NCI-H1694 (cell line): ENCODE measurements at regions not wholly inside any gene's neighbourhood (a gene's known extent, or its start where the extent isn't known, plus 50 kb on each side); places are given as distances from the start of the nearest gene placed in this dataset.
"Not testable (repeated sequence)": the region's sequence is repeated elsewhere in the genome, so short reads cannot be mapped to it uniquely, and the experiment has no call there.

Experiments
- DNase-seq: peaks from one replicate; lab custom pipeline; 2025; lab: John Stamatoyannopoulos, UW

DNA sequence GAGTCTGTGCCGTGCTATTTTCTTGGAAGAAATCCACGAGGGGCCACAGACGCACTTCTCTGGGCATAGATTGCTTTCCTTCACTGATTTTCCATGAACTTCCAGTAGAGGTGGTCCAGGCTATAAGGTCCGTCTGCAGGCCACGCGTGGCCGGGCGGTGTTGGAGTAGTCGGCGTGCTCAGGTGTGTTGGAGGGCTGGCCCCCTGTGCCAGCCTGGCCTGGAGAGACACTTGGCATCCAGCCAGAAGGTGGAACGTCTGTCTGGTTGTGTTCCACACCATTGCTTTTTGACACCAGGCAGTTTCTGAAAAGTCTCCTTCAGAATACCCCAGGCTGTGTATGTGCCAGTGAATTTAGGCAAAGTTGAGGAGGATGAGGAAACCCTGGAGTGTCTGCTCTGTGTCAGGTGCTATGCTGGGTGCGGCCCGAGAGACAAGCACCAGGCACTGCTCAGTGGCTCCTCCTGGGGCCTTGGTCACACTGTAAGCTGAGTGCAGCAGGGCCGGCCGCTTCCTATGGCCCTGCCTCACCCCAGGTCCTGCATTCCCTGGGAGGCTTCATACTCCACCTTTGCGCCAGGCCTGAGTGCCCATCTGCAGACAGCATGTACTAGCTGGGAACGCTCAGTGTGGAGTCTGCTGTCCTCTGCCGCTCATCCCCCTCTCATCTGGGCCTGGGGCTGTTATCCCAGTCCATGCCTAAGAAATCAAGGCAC is 52.1 kb upstream of the TAMM41 start:
- DNase-seq = no peak

DNA sequence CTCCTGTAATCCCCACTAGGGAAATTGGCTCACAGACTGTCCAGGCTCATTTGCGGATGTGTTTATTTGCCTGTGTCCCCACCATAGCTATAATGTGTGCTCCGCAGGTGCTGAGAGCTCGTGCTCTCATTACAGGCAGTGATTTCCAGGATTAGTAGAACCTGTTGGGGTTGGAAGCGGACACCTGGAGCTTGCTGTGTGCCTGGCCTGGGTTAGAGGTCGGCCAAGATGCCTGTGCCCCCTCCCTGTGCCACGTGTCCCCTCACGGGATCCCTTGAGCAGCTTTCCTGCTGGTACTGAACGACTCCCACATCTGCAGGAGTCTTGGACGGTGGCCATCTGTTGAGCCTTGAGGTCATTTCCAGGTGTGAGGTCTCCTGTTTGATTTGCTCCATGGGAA is 52.7 kb upstream of the TAMM41 start:
- DNase-seq = not testable (repeated sequence)

DNA sequence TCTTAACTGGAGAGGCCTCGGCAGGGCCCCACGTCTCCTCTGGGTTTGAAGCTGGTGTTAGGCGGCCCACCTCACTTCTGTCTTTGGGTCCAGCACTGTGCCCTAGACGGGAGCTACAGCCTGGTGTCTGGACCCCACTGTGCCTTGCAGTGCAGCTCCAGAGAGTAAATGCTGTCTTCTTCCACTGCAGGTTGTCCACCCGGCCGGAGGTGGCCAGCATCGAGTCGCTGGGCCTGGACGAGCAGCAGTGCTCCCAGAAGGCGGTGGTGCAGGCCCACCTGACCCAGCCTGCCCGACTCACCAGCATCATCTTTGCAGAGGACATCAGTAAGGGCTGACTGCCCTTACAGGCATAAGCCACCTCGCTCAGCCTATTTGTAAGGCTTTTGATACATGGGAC is 53.1 kb upstream of the TAMM41 start:
- DNase-seq = no peak

DNA sequence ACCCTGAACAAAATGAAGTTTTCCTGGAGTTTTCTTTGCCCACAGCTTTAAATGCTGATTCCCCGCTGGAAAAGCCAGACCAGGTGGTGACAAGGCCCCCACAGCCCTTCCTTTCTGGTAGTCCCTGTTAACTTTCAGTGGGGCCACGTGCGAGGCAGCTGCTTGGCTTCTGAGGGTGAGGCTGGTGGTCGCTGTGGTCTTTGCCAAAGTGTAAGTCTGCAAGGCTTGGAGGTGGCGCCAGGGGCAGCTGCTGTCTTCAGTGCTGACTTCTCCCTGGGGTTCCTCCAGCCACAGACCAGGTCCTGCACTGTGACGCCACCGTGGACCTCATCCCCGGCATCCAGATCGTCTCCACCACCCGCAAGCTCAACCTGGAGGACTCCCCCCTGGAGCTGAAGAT is 54.1 kb upstream of the TAMM41 start:
- DNase-seq = no peak

DNA sequence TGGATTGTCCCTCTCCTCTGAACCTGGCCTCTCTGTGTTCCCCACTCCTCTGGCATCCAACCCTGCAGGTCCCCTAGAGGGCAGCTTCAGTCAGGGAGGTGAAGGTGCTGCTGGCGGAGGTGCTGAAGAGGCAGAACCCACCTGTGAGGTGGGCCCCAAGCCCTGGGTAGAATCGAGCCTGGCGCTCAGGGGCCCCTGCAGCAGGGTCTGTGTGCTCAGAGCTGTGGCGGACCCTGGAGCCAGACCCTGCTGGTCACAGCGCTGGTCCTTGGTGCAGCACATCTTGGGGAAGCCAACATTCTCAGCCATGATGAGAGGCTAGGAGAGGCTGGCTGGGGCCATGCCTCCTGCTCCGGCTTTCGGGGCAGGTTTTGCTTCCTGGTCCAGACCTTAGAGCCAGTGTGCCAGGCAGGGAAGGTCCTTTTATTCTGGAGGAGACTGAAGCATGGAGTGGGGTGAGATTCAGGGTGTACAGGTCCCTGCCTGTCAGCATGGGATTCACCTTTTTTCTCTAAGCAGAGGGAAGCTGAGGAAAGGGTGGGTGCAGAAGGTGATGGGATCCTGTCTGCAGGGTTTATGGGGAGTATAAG is 54.7 kb upstream of the TAMM41 start:
- no peak for DNase-seq

DNA sequence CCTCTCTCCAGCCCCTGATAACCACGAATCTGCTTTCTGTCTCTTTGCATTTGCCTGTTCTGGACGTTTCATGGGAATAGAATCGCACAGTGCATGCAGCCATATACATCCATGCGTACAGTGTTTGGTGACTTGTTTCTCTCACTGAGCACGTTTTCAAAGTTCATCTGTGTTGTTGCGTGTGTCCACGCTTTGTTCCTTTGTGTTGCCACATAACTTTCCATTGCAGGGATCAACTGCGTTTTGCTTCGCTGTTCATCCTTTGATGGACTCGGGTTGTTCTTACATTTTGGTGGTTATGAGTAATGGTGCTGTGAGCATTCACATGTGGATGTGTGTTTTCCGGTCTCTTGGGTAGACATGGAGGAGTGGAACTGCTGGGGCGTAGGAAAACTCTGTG is 56.4 kb upstream of the TAMM41 start:
- no peak for DNase-seq

DNA sequence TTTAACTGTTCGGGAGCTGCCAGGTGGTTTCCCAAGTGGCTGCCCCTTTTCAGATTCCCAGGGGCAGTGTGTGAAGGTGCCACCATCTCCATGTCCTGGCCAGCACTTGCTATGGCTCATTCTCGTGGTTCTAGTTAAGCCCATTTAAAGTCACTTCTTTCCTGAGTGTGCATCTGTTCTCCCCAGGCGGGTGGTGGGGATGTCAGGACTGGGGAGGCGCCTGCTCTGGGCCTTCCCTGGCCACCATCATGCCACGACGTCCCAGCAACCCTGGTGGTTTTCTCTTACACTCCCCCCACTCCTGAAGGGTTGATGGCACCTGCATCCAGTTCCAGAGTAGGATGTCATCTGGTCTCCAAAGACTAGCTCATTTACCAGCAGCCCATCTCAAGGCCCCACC is 56.8 kb upstream of the TAMM41 start:
- no peak for DNase-seq

DNA sequence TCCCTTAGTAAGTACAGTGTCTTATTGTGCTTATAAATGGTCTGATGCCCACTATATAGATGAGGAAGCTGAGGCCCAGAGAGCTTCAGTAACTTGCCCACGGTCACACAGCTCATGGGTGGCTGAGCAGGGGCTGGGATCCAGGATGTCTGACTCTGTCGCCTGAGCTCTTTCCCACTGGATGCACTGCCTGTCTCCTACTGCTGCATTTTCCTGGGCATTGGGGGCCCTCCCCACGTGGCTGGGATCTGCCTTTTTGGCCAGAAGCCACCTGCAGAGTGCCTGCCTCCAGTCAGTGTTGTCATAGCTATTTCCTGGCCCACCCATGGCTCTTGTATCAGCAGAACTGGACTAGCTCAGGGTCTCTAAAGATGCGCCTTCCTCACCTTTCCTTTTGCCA is 57.5 kb upstream of the TAMM41 start:
- DNase-seq = no peak

DNA sequence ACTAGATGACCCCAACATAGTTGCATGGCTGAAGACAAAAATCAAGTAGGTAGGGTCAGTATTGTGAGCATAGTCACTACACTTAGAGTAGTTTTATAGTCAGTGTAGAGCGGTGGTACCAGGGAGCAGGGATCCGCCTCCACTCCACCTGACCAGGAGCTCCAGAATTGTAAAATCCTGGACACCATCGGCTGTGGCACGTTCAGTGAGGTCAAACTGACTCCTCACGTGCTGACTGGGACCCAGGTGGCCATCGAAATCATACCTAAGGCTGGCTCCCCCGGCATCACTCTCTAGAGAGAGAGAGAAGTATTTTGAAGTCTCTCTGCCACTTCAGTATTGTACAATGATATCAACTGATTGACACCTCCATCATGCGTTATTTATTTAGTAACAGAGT is 59.7 kb upstream of the TAMM41 start:
- DNase-seq = no peak

DNA sequence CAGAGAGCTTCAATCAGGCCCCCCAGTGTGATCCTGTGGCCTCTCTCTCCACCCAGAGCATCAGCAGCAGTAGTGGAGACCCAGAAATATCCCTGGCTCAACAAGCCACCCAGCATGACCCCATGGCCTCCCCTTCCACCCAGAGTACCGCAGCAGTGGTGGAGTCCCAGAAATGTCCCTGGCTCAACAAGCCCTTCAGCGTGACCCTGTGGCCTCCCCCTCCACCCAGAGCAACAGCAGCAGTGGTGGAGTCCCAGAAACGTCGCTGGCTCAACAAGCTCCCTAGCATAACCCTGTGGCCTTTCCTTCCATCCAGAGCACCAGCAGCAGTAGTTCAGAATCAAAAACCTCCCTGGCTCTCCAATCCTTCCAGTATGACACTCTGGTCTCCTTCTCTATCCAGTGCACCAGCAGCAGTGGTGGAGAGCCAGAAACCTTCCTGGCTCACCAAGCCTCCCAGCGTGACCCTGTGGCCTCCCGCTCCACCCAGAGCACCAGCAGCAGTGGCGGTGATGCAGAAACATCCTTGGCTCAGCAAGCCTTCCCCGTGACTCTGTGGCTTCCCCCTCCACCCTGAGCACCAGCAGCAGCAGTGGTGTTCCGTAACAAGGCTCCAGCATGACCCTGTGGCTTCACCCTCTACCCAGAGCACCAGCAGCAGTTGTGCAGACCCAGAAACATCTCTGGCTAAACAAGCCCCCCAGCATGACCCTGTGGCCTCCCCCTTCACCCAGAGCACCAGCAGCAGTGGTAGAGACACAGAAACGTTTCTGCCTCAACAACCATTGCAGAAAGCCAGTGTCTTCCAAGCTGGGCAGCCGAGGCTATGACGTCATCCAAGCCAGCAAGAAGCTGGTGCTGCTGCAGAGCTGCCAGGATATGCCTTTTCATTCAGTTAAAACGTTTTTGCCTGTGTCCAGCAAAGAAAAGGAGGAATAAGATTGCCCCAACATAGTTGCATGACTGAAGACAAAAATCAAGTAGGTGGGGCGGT is 61.3 kb upstream of the TAMM41 start:
- no peak for DNase-seq

DNA sequence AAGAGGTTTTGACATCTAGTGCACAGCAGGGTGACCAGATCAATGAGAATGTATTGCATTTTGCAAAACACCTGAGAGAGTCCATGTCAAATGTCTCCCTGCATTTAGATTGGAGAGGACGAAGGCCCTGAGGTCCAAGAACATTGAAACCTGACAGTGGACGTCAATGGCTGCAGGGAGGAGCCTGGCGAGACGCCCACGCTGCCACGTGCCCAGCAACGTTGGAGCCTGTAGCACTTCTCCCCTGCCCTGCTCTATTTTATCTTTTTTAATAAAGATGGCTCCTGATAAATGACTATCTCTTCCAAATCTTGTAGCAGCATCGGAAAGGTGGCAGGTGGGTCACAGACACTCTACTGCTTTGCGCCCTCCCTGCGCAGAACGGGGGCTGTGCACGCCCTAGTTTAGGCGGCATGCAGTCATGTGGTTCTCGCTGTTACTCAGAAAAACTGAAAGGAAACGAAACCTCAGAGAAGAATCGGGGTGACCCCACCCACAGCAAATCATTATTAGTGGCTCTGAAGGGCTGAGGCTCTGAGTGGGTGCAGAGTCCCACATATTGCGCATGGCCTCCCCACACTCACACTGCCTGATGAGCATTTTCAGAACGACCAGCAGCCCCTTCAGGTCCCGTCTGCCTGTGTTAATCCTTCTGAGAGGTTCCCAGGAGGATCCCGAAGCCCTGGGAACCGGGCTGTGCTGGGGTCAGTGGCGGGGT is 62.5 kb upstream of the TAMM41 start:
- no peak for DNase-seq

DNA sequence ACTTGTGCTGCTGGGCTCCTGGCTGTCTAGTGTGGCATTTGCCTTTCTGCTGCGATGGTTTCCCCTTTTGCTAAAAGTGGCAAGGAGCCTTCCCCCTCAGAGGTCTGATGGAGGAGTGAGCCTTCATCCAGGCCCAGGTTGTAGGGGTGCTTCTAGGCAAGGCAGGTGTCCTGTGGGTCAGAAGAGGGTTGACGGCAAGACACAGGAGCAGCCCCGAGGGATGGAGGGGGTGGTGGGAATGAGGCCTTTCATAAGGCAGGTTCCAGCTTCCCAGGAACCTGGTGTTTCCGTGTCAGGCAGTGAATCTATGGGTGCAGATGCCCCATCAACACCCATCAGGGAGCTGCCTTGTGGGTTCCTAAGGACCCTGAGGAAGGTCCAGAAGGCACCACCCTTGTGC is 63.0 kb upstream of the TAMM41 start:
- DNase-seq = no peak

DNA sequence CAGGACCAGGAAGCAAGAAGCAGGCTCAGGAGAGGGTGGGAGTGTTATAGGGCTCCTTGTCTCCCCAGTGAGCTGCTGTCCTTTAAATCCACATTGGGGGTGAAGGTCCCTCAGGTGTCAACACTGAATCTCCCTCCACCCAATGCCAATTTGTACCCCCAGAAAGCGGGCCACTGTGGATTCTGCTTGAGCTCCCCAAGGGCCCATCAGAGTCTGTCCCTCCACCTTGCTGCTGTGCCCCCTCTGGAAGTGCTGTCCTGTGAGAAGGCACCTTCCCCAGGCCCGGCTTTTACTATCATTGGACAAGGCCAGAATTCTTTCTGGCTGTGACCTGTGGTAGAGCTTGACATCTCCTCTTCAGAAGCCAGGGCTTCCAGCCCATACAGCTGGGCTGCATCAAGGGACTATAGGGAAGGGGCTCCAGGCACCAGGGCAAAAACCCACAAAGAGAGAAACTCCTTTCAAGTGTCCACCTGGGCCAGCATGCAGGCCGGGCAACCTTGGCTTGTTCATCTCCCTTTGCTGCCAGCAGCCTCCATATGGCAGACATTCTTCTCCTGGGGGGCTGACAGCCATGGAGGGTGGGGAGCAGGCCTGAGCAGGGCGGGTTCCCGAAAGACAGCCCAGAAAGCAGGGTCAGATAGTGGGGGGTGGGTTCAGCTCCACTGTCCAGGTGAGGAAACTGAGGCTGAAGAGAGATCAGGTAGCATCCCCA is 63.7 kb upstream of the TAMM41 start:
- DNase-seq = not testable (repeated sequence)

DNA sequence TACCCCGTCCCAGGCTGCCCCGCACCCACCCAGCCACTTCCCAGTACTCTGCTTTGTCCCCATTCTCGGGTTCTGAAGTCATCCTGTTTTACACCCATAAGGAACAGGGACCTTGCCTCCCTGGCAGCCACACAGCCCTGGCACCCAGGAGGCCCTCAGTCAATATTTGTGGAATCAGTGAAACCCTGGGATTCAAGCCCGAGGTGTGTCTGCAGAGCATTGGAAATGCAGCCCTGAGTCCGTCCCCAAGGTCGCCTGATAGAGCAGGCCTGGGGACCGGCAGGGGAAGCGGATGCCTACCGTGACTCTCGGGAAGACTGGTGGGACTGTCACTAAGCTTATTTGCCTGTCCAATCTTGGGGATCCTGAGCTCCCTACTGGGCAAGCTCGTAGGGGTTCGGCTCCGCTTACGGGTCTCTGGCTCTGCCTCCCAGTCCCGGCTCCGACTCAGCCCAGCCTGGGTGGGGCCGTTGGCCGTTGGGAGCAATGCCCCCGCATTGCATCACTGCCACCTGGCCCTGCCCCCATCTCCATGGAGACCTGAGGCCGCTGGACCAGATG is 64.4 kb upstream of the TAMM41 start:
- DNase-seq = no peak

DNA sequence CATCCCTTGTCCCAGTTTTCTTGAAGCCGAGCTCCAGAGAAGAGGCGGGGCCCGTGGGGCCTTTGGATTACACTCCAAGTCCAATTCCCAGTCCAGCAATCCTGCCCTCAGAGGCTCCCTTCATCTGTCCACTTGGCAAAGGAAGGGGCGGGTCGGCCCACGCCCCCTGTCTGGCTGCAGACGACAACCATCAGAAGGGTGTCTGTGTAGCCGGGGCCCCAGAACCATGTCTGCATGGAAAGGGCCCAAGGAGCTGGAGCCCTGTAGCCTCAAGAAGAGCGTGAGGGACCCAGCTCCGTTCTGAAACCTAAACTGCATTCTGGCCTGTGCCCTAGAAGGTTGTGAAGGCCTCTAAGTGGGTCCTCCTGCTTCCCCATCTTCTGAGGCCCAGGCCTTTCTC is 65.2 kb upstream of the TAMM41 start:
- not testable (repeated sequence) for DNase-seq

DNA sequence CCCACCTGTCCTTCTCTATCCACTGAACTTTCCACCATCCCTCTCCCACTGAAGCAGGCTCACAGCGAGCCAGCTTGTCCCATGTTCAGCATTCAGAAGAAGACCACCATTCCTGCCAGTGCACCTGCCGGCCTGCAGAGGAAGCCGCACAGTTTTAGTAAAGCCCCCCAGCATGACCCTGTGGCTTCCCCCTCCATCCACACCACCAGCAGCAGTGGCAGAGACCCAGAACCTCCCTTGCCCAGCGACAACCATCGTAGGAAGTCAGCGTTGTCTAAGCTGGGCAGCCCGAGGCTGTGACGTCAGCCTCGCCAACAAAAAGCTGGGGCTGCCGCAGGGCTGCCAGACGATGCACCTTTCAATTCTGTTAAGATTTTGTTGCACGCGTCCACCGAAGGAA is 66.6 kb upstream of the TAMM41 start:
- no peak for DNase-seq

DNA sequence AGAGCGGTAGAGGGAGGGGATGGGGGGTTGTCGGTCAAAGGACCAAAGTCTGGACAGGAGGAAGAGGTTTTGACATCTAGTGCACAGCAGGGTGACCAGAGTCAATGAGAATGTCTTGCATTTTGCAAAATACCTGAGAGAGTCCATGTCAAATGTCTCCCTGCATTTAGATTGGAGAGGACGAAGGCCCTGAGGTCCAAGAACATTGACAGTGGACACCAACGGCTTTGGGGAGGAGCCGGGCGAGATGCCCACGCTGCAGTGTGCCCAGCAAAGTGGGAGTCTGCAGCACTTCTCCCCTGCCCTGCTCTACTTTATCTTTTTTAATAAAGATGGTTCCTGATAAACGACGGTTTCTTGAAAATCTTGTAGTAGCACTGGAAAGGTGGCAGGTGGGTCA is 67.4 kb upstream of the TAMM41 start:
- DNase-seq = no peak

DNA sequence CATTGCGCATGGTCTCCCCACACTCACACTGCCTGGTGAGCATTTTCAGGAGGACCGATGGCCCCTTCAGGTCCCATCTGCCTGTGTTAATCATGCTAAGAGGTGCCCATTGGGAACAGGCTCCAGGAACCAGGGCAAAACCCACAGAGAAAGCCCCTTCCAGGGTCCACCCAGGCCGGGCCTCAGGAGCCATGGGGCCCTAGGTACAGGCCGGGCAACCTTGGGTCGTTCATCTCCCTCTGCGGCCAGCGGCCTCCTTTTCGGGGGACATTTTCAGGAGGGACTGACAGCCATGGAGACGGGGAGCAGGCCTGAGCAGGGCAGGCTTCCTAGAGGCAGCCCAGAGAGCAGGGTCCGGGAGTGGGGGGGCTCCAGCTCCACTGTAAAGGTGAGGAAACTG is 68.0 kb upstream of the TAMM41 start:
- DNase-seq = no peak

DNA sequence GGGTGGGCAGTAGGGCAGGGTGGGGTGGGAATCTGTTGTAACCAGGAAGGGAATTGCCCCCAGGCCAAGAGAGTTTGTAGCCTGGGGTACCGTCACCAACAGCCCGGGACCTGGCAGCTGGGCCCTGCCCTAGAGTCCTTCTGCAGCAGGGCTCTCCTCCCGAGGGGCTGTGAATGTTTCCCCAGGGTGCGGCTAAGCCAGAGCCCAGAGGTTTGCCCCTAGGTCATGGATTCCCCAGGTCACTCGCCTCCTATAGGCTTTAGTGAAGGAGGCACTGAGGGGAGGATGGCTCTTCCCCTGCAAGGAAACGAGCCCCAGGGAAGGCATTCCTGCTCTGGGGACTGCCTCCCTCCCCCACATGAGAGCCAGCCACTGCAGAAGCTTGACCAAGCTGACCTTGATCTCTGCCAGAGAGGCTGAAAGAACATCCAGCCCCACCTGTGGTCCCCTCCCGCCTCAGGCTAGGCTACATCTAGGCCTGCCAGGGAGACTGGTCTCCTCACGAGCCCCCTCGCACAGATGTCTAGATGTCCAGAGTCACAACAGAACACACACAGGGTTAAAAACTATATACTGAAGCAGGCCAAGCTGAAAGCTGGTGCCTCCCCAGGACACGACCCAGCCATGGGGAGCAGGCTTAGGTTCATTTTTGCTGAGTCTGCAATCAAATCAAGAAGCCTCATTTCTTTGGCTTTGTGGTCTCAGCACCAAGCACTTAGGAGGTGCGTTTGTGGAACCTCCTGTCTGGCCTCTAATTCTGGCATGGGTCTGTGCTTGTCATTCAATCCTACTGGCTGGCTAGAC is 69.1 kb upstream of the TAMM41 start:
- no peak for DNase-seq

DNA sequence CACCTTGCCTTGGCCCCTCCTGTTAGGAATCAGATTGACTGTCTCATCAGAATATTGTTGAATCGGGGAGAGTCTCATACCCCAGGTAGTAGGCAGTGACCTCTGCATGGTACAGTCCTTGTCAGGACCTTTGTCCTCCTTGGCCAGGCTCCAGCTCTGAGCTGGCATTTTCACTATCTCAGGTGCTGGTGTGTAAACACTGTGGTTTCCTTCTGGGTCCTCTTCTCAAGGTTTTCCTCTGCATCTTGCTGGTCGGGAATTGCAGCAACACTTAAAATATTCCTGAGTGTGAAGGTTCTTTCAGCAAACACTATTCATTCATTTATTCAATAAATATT is 69.7 kb upstream of the TAMM41 start:
- DNase-seq = not testable (repeated sequence)

DNA sequence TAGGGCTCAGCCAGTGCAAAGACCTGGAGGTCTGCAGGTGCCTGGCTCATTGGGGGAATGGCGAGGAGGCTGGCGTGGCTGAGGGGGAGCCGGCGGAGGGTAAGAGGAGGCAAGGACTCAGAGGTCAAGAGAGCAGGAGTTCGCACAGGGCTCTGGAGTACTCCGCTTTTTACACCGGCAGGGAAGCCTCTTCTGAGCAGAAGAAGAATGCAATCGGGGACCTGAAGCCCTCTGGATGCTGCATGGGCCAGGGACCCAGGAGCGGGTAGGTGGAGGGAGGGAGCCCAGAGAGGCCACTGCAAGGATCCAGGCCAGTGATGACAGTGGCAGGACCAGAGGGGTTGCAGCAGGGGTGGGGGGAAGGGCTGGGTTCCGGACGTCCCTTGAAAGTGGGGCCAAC is 70.4 kb upstream of the TAMM41 start:
- DNase-seq = no peak
